T-helper 1 cell (primary cell): ENCODE measurements at regions not wholly inside any gene's neighbourhood (a gene's known extent, or its start where the extent isn't known, plus 50 kb on each side); places are given as distances from the start of the nearest gene placed in this dataset.
"Not testable (repeated sequence)": the region's sequence is repeated elsewhere in the genome, so short reads cannot be mapped to it uniquely, and the experiment has no call there.

ENCODE experiments used
- DNase-seq, 5 donors: peaks; one replicate each; pipeline ENCODE4 v3.0.0-alpha.2; 2012 to 2020

DNA sequence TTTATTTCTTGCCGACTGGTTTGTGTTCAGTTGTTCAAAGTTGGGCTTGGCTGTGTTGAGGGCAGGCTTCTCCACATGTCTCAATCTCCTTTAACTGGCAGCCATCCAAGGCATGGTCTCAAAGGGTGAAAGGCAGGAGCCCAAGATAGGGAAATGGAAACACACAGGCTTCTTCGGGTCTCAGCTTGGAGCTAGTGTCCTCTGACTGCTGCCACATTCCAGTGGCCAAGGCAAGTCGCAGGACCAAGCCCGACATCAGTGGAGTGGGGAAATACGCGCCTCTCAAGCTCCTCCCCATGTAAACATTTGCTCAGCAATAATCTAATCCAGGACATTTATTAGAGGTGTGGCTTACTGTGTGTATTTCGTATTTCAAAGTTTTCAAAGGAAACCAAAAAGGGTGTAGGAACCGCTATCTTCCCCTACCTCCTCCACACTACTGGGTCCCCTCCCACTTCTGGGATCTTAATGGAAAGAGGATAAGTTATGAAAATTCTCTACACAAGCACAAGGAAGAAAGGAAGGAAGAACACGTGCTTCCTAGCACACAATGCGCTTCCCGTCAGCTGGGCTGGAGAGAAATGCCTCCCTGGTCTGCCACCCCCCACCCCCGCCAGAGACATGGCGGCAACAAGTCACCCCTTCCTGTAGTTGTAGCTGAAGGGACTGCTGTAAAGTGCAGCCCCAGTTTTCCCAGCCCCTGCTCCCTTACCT is 181.7 kb downstream of the FAM43A start:
- no peak for DNase-seq

GRCh38 chr3:194868831-194869230 is 183.1 kb downstream of the FAM43A start:
- no peak for DNase-seq

DNA sequence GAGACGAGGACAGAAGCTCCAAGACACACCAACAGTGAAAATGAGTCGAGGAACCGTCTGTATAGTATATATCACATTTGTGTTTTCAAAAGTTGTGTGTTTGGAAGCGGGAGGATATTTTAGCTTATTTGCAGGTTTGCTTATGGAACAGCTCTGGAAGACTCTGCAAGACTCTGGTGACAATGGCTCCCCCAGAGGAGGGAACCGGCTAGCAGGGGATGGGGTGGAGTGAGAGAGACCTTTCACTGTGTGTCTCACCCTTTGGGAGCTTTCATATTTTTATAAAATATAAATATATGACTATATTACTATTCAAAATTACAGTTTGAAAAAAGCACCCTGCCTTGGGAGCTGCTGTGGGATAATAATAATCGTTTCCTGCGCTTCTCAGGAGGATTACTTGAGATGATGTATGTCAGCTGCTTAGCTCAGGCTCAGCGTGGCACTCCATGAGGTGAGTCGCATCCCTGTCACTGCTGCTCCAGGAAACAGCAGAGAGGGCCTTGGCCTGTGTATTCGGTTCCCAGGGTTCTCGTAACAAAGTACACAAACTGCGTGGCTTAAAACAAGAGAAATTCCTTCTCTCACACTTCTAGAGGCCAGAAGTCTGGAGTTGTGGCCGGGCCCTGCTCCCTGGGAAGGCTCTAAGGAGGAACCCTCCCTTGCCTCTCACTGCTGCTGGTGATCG is 183.9 kb downstream of the FAM43A start:
- no peak for DNase-seq

- DNase-seq, result no peak
Measured at GRCh38 chr3:194870394-194871110, 184.9 kb downstream of the FAM43A start.

DNA sequence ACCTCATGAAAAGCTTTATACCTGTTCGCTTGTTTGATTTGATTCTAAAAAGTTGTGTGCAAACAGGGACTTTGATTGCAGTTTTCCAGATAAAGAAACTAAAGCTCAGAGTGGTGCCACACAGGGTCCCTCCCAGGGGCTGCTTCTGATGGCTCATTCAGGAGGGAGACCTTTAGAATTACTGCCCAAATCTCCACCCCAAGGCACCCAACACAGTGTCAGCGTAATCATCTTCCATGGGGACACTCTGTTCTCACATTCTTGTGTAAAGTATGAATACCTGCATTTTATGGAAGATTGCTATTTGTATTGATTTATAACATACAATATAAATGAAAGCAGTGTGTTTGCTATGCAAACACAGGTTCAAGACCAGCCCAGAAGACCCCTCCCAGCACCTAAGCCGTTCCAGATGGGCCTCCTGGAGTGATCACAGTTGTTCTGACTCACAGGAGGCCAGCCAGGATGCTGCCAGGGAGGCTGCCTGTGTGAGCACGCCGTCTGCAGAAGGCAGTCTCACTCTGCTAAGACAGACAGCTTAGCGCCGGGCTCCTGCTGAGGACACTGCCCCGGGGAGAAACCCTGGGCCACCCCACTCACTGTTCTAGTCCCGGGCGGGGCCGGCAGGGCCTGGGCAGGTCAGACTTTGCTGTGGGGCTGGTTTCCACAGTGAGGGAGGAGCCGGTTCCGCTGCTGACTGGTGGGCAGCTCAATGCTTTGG is 185.6 kb downstream of the FAM43A start:
- DNase-seq, result no peak

DNA sequence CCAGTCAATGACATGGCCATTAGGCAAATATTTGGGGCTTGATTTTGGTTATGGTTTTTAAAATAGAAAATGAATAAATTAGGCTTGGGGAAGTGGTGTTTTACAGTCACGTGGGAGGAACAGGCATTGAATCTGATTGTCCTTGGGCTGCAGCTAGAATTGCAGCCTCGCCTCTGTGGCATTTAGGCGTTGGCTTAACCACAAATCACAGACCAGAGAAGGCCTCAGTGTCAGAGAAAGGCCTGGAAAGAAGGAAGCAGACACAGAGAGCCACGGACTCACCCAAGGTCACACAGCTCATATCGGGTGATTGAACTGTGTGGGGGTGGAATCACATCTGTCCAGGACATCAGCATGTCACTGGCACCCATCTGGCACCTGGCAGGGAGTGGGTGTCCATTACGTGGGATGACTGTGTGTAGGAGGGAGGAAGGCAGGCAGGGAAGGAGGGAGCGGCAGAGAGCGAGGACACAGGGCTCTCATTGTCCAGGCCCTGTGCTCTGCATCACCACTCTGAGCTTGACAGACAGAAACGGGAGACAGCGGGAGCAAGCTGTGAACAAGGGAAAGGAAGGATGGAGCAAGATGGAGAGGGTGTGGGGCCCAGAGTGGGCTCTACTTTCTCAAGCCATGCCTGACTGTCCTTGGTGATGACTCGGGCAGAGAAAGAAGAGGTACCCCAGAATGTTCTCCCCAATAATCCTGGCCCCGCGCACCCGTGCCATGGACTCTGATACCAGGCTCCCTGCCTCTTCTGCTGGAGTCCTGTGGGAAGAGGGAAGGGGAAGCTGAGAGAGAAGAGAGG is 186.4 kb downstream of the FAM43A start:
- no peak for DNase-seq

DNA sequence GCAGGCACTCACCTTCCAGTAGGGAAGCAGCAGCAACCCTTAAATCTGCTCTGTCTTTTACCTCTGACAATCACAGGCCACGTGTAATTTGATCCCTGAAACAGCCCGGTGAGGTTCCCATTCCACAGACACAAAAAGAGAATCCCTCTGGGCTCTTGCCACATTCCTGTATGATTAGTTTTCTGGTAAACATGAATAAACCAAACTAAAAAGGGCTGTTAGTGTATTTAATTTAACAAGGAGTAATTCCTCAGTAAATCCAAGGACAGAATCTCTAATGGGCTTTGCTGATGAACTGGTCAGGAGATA is 186.9 kb downstream of the FAM43A start:
- DNase-seq, result no peak

GRCh38 chr3:194873474-194873873 is 187.8 kb downstream of the FAM43A start:
- DNase-seq, result not testable (repeated sequence)

DNA sequence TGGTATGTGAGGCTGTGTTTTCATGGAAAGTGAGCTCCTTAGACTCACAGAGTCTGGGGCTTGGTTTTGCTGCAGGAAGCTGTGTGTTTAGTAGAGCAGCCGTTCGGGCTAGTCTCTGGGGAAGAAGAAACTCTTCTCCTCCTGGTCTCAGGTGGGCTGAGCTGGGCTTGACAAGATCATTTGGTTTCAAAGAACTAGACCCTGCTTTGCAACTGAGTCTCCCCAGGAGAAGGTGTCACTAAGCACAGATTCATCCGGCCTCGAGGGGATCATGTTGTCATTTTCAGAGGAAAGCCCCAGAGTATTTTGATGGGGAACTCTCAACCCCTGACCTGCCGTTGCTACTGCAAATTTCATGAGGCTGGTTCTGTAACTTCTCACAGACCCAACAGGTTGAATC is 188.5 kb downstream of the FAM43A start:
- DNase-seq, result no peak

GRCh38 chr3:194874783-194875182 is 189.1 kb downstream of the FAM43A start:
- no peak for DNase-seq

- no peak for DNase-seq
Measured at GRCh38 chr3:194875581-194876402, 190.1 kb downstream of the FAM43A start.

GRCh38 chr3:194876403-194877095 is 190.9 kb downstream of the FAM43A start:
- DNase-seq, result no peak

- no peak for DNase-seq
Measured at GRCh38 chr3:194877291-194878119, 191.8 kb downstream of the FAM43A start.

GRCh38 chr3:194879126-194879877 is 193.6 kb downstream of the FAM43A start:
- DNase-seq, result no peak

DNA sequence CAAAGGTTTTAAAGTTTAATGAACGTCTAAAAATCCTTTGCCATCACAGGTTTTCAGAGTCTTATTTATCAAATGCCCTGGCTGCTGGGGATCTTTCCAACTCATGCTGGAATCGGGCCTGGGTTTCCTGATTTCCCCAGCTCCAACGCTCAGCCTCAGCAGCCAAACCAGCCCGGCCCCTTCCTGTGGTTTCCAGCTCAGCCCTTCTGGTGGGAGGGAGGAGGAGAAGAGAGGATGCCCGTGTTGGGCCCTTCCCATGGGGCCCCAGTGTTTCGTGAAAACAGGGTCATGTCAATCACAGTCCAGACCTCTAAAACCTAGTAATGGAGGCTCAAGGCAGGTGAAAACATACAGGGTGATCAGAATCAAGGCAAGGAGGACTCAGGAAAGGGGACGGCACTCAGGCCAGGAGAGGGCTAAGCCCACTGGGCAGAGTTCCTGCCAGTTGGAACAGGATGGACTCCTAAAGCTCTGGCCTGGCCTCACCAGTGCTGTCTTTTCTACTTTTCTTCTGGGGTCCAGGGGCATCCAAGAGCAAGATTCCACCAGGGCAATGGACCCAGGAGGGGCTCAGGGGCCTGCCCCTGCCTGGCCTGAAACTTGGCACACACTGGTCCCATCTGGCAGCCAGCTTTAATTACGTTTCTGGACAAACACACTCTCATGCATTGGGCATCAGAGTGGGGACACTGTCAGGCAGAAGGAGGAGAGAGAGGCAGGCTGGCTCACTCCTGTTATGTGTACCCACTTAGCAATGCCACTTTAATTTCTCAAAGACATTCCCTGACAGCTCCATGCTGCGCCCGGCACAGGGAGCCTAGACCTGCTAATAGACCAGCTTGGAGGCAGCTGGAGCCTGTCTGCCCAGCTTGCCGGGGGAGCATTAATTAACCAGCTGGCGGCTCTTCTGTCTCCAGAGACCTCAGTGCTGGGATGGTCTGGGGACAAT is 194.6 kb downstream of the FAM43A start:
- DNase-seq, result no peak

- DNase-seq, result no peak
Measured at GRCh38 chr3:194880940-194881925, 195.6 kb downstream of the FAM43A start.
